H1 (cell line): ENCODE measurements at regions not wholly inside any gene's neighbourhood (a gene's known extent, or its start where the extent isn't known, plus 50 kb on each side); places are given as distances from the start of the nearest gene placed in this dataset.

Source experiments
- CTCF ChIA-PET: fragments of 300-600 bp; sonication (Branson Sonifier 250); formaldehyde crosslinking; loops from one replicate; lab custom pipeline; 2021; ENCODE audit not compliant: partially characterized antibody; lab: Charles Lee
- POLR2A ChIA-PET: fragments of 300-600 bp; sonication (Branson Sonifier 250); formaldehyde crosslinking; loops from one replicate; lab custom pipeline; 2021; ENCODE audit warnings: inconsistent platforms; ENCODE audit not compliant: partially characterized antibody; lab: Charles Lee
- DNase-seq, 2 experiments: peaks; one replicate each; pipeline versions ENCODE4 v3.0.0 to v3.0.0-alpha.2; 2010 to 2022; ENCODE audit warnings: low spot score in 2 of 2, low read depth in 1 of 2, mixed read lengths in 1 of 2
- FAIRE-seq: peaks from 2 replicates; lab custom pipeline; 2011; peaks lifted over from hg19 to GRCh38; lab: Jason Lieb, UNC
- H2AFZ ChIP-seq: 2 replicates; pipeline ENCODE4 v1.8.1; 2012; ENCODE audit warnings: low read length, inconsistent platforms
- H2AK5ac ChIP-seq: 2 replicates; pipeline ENCODE4 v1.6.1; 2013; ENCODE audit warnings: low read depth, low read length
- H2BK120ac ChIP-seq: replicated peaks from 2 replicates; pipeline ENCODE3; 2013; ENCODE audit warnings: low read depth, low read length, inconsistent platforms
- H2BK12ac ChIP-seq: 2 replicates; pipeline ENCODE4 v1.6.1; 2013; ENCODE audit warnings: low read depth, low read length
- H2BK15ac ChIP-seq: 2 replicates; pipeline ENCODE4 v1.6.1; 2013; ENCODE audit warnings: low read length
- H2BK20ac ChIP-seq: 2 replicates; pipeline ENCODE4 v1.6.1; 2013; ENCODE audit warnings: low read length
- H2BK5ac ChIP-seq: 2 replicates; pipeline ENCODE4 v1.6.1; 2013; ENCODE audit warnings: low read depth, low read length
- H3K14ac ChIP-seq: 2 replicates; pipeline ENCODE4 v1.6.1; 2013; ENCODE audit warnings: inconsistent platforms; ENCODE audit not compliant: insufficient read length
- H3K18ac ChIP-seq: 2 replicates; pipeline ENCODE4 v1.6.1; 2013; ENCODE audit warnings: low read length; ENCODE audit errors: extremely low read depth
- H3K23ac ChIP-seq: 2 replicates; pipeline ENCODE4 v1.6.1; 2013; ENCODE audit warnings: inconsistent platforms; ENCODE audit not compliant: insufficient read length
- H3K23me2 ChIP-seq: 2 replicates; pipeline ENCODE4 v1.6.1; 2013; ENCODE audit warnings: low read depth, low read length
- H3K27ac ChIP-seq: 2 replicates; pipeline ENCODE4 v1.6.1; 2011; ENCODE audit warnings: low read depth, low read length, inconsistent platforms
- H3K27me3 ChIP-seq, 4 experiments: replicated peaks in 1 of 4; 1 replicate in 1 of 4; 2 replicates in 3 of 4; pipeline versions ENCODE4 v1.6.1 to v1.8.1; 2011 to 2013; ENCODE audit warnings: low read length in 3 of 4, mild to moderate bottlenecking in 3 of 4, inconsistent platforms in 2 of 4, mixed read lengths in 2 of 4, moderate library complexity in 1 of 4; ENCODE audit not compliant: control insufficient read depth in 3 of 4, insufficient read depth in 3 of 4; ENCODE audit errors: extremely low read depth in 1 of 4
- H3K36me3 ChIP-seq, 4 experiments: 2 replicates each; pipeline versions ENCODE4 v1.6.1 to v1.8.1; 2011 to 2013; ENCODE audit warnings: mild to moderate bottlenecking in 4 of 4, low read length in 3 of 4, moderate library complexity in 2 of 4, control low read depth in 1 of 4, inconsistent platforms in 1 of 4; ENCODE audit not compliant: insufficient read depth in 4 of 4, control insufficient read depth in 2 of 4
- H3K4ac ChIP-seq: replicated peaks from 2 replicates; pipeline ENCODE3; 2013; ENCODE audit warnings: low read length, low read depth, mixed read lengths, inconsistent platforms; ENCODE audit not compliant: insufficient read length
- H3K4me1 ChIP-seq, 4 experiments: replicated peaks in 1 of 4; 1 replicate in 1 of 4; 2 replicates in 3 of 4; pipeline versions ENCODE4 v1.6.1 to v1.8.1; 2011 to 2013; ENCODE audit warnings: low read length in 3 of 4, inconsistent platforms in 2 of 4, mixed read lengths in 1 of 4; ENCODE audit not compliant: insufficient read depth in 4 of 4, control insufficient read depth in 3 of 4
- H3K4me2 ChIP-seq, 2 experiments: 2 replicates each; pipeline versions ENCODE4 v1.6.1 to v1.8.1; 2011 to 2013; ENCODE audit warnings: low read depth in 2 of 2, low read length in 2 of 2, control low read depth in 1 of 2, inconsistent platforms in 1 of 2, mild to moderate bottlenecking in 1 of 2; ENCODE audit not compliant: insufficient read depth in 1 of 2
- H3K4me3 ChIP-seq, 4 experiments: fragments of 200-600, 300-600 bp in 1 of 4; sonication (generic), shearing (Covaris generic), sonication (Bioruptor Twin) in 1 of 4; 2 replicates each; pipeline versions ENCODE4 v1.5.1 to v1.8.1; 2011 to 2016; ENCODE audit warnings: low read length in 4 of 4, low read depth in 3 of 4, control low read depth in 2 of 4, inconsistent platforms in 2 of 4, mild to moderate bottlenecking in 2 of 4, mixed read lengths in 1 of 4, moderate library complexity in 1 of 4; ENCODE audit not compliant: insufficient read depth in 2 of 4; ENCODE audit errors: extremely low read depth in 1 of 4
- H3K56ac ChIP-seq: replicated peaks from 2 replicates; pipeline ENCODE3; 2013; ENCODE audit warnings: low read depth, mild to moderate bottlenecking, mixed read lengths, low read length, inconsistent platforms; ENCODE audit not compliant: insufficient read length
- H3K79me1 ChIP-seq: 2 replicates; pipeline ENCODE4 v1.6.1; 2013; ENCODE audit warnings: low read depth, low read length, control low read depth
- H3K79me2 ChIP-seq, 2 experiments: 2 replicates each; pipeline versions ENCODE4 v1.6.1 to v1.8.1; 2012 to 2013; ENCODE audit warnings: low read length in 2 of 2, mild to moderate bottlenecking in 2 of 2, inconsistent platforms in 1 of 2; ENCODE audit not compliant: insufficient read depth in 2 of 2, control insufficient read depth in 1 of 2
- H3K9ac ChIP-seq, 4 experiments: replicated peaks in 1 of 4; 1 replicate in 1 of 4; 2 replicates in 3 of 4; pipeline versions ENCODE4 v1.6.1 to v1.8.1; 2011 to 2013; ENCODE audit warnings: low read depth in 3 of 4, low read length in 3 of 4, control low read depth in 2 of 4, mild to moderate bottlenecking in 2 of 4, moderate library complexity in 2 of 4, inconsistent platforms in 1 of 4; ENCODE audit errors: extremely low read depth in 1 of 4
- H3K9me3 ChIP-seq, 2 experiments: 2 replicates each; pipeline versions ENCODE4 v1.6.1 to v1.8.1; 2012 to 2013; ENCODE audit warnings: mild to moderate bottlenecking in 2 of 2, moderate library complexity in 2 of 2, control low read depth in 1 of 2, inconsistent platforms in 1 of 2, low read depth in 1 of 2, low read length in 1 of 2, mixed read lengths in 1 of 2; ENCODE audit not compliant: insufficient read depth in 2 of 2
- H4K20me1 ChIP-seq, 2 experiments: replicated peaks in 1 of 2; 2 replicates each; pipeline versions ENCODE3 to v1.8.1; 2011 to 2013; ENCODE audit warnings: inconsistent platforms in 2 of 2, low read length in 2 of 2, mild to moderate bottlenecking in 1 of 2; ENCODE audit not compliant: insufficient read depth in 2 of 2, control insufficient read depth in 1 of 2
- H4K5ac ChIP-seq: 2 replicates; pipeline ENCODE4 v1.6.1; 2013; ENCODE audit warnings: low read length, low read depth, mixed read lengths, inconsistent platforms; ENCODE audit not compliant: insufficient read length
- H4K8ac ChIP-seq: 2 replicates; pipeline ENCODE4 v1.8.0; 2013; ENCODE audit warnings: mild to moderate bottlenecking, moderate library complexity, low read length, inconsistent platforms; ENCODE audit not compliant: insufficient read depth; ENCODE audit errors: extremely low read depth
- H4K91ac ChIP-seq: replicated peaks from 2 replicates; pipeline ENCODE3; 2013; ENCODE audit warnings: low read length, mixed read lengths, inconsistent platforms; ENCODE audit not compliant: insufficient read length
- KDM4A ChIP-seq: IDR thresholded peaks from one replicate; pipeline ENCODE4 v1.7.1; 2012; ENCODE audit warnings: low read depth, mild to moderate bottlenecking, moderate library complexity, low read length, inconsistent platforms; ENCODE audit not compliant: severe bottlenecking
- WGBS, 2 experiments: shearing (Covaris generic) in 1 of 2; methylation state at CpG; one replicate each; pipeline versions ENCODE4 v1.1.6 to v1.1.7; 2013 to 2015; ENCODE audit warnings: low lambda C conversion rate in 2 of 2, mixed read lengths in 2 of 2, inconsistent platforms in 1 of 2, low coverage in 1 of 2, missing lambda C conversion rate in 1 of 2; ENCODE audit not compliant: insufficient replicate concordance in 2 of 2, insufficient coverage in 1 of 2, insufficient read length in 1 of 2; ENCODE audit errors: extremely low coverage in 1 of 2, missing lambda C conversion rate in 1 of 2; 5-methylcytosine and 5-hydroxymethylcytosine counted together

DNA sequence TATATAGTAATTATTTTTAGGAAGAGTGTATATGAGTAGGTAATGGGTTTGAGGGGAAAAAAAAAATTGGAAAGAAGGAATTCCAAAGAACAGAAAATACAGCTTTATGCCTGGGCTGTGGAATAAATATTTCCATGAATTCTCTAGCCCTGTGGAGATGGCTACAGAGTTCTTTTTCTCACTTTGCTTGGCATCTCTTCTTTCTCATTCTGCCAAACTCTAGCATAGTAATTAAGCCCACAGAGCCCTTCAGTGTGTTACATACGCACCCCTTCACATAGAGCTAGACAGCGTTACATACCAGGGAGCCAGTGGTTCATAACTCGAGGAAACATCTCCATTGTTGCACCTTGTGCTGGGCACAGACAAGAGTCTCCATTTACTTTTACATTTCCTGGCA is 621.1 kb downstream of the CDH8 start:
- Histone ChIP-seq H2AK5ac (no peak overlapping the region), H2BK120ac (no peak overlapping the region), H3K79me1 (no peaks in the 10 kb centered on the region), H3K14ac (no peak overlapping the region), H4K91ac (no peak overlapping the region), H3K4ac (no peak overlapping the region), H4K5ac (no peak overlapping the region), H3K23me2 (no peaks in the 10 kb centered on the region), H3K27ac (no peak overlapping the region), H3K9me3 (no peaks in the 10 kb centered on the region), H2BK20ac (no peak overlapping the region), H3K4me1 (peaks cover 0 to 5% (median 2%) of the 10 kb centered on the region in 4 experiments; a peak in 2 of 7 replicates), H3K23ac (no peak overlapping the region), H3K56ac (no peak overlapping the region), H3K79me2 (no peaks in the 10 kb centered on the region), H2BK15ac (no peak overlapping the region), H2BK5ac (no peak overlapping the region), H3K27me3 (no peaks in the 10 kb centered on the region), H3K18ac (no peak overlapping the region), H3K4me3 (no peak overlapping the region), H3K36me3 (no peaks in the 10 kb centered on the region), H2BK12ac (no peak overlapping the region), H2AFZ (0 out of 2 replicates have a peak overlapping the region, but pooled peaks have one; percentile 27), H4K20me1 (no peaks in the 10 kb centered on the region), H4K8ac (no peak overlapping the region), H3K9ac (no peak overlapping the region), H3K4me2 (no peak overlapping the region)
- CTCF ChIA-PET, result no interaction called here
- no peak for DNase-seq
- no peak for TF ChIP-seq KDM4A
- FAIRE-seq, result no peak
- WGBS, 2 experiments, result 71% methylated on average over 3 of the region's 3 CpGs; no CpG with 5 or more reads in 1 of the 2 experiments
- POLR2A ChIA-PET, result no interaction called here
